Stomach (tissue), 4 donors: ENCODE measurements at regions not wholly inside any gene's neighbourhood (a gene's known extent, or its start where the extent isn't known, plus 50 kb on each side); places are given as distances from the start of the nearest gene placed in this dataset.
"Not testable (repeated sequence)": the region's sequence is repeated elsewhere in the genome, so short reads cannot be mapped to it uniquely, and the experiment has no call there.

Source experiments
- CTCF ChIP-seq, 7 experiments: fragments of 450-650 bp in 4 of 7; fragments of 200-600 bp in 3 of 7; sonication (generic) in 3 of 7; IDR thresholded peaks; one replicate each; pipeline ENCODE4 v1.5.1; 2016 to 2019; ENCODE audit warnings: antibody characterized with exemption in 7 of 7, control low read depth in 2 of 7, mild to moderate bottlenecking in 1 of 7
- POLR2AphosphoS5 ChIP-seq, 3 donors: sonication (generic); formaldehyde crosslinking; IDR thresholded peaks; one replicate each; pipeline ENCODE4 v1.6.1; 2016; ENCODE audit warnings: antibody characterized with exemption in 3 of 3

GRCh38 chr13:43968251-43968942, 88.7 kb downstream of the LACC1 start:
- not testable (repeated sequence) for TF ChIP-seq CTCF, POLR2AphosphoS5 (IDR thresholded peaks at IDR 0.05)
